Heart left ventricle (tissue), 16 donors: ENCODE measurements at regions not wholly inside any gene's neighbourhood (a gene's known extent, or its start where the extent isn't known, plus 50 kb on each side); places are given as distances from the start of the nearest gene placed in this dataset.

Experiments
- ATAC-seq, 4 donors: fragments of 200-7000 bp; cut with Tn5 transposase; one replicate each; pipeline ENCODE4 v1.9.1; 2020 to 2022; ENCODE audit warnings: moderate library complexity in 4 of 4, mild to moderate bottlenecking in 3 of 4, moderate number of reproducible peaks in 1 of 4
- DNase-seq, 5 donors: peaks; one replicate each; pipeline ENCODE4 v3.0.0-alpha.2; 2020
- H3K27ac ChIP-seq, 12 donors: fragments of 200-600 bp; sonication (generic) in 4 of 12; one replicate each; pipeline versions ENCODE4 v1.5.0 to v1.8.0; 2016 to 2022; ENCODE audit warnings: mild to moderate bottlenecking in 2 of 12
- H3K27me3 ChIP-seq, 9 donors: fragments of 200-600 bp; sonication (generic) in 2 of 9; one replicate each; pipeline versions ENCODE4 v1.5.1 to v1.8.0; 2016 to 2022; ENCODE audit warnings: mild to moderate bottlenecking in 3 of 9
- H3K36me3 ChIP-seq, 9 donors: fragments of 200-600 bp; sonication (generic) in 2 of 9; one replicate each; pipeline versions ENCODE4 v1.5.0 to v1.8.0; 2018 to 2022; ENCODE audit warnings: mild to moderate bottlenecking in 2 of 9
- H3K4me1 ChIP-seq, 12 donors: fragments of 200-600 bp; sonication (generic) in 4 of 12; one replicate each; pipeline versions ENCODE4 v1.5.0 to v1.8.0; 2016 to 2022; ENCODE audit warnings: mild to moderate bottlenecking in 3 of 12
- H3K4me3 ChIP-seq, 12 donors: fragments of 200-600 bp; sonication (generic) in 4 of 12; one replicate each; pipeline versions ENCODE4 v1.5.0 to v1.8.0; 2017 to 2022; ENCODE audit warnings: mild to moderate bottlenecking in 9 of 12, moderate library complexity in 4 of 12
- H3K9me3 ChIP-seq, 12 donors: fragments of 200-600 bp; sonication (generic) in 4 of 12; one replicate each; pipeline versions ENCODE4 v1.5.0 to v1.8.0; 2016 to 2022; ENCODE audit warnings: mild to moderate bottlenecking in 1 of 12
- POLR2A ChIP-seq, 2 donors: fragments of 450-650 bp; IDR thresholded peaks; one replicate each; pipeline ENCODE4 v1.6.1; 2017; ENCODE audit warnings: antibody characterized with exemption in 2 of 2, mild to moderate bottlenecking in 2 of 2, moderate library complexity in 2 of 2
- WGBS, 4 donors: extraction: QIAGEN DNeasy Blood & Tissue Kit in 2 of 4; methylation state at CpG; one replicate each; pipeline versions ENCODE4 v1.1.5 to v1.1.7; 2013 to 2018; 5-methylcytosine and 5-hydroxymethylcytosine counted together
- intact Hi-C, 10 donors: fragments of 100-400 bp; cut with DNase I; formaldehyde crosslinking; loops; one replicate each; pipeline versions ENCODE4 v1.11.1 to v1.14.2; 2022
- TF ChIP-seq, protein P1 (sequence below), 12 donors: fragments of 200-600 bp; sonication (generic) in 4 of 12; IDR thresholded peaks; one replicate each; pipeline versions ENCODE4 v1.5.0 to v1.8.0; 2018 to 2022; ENCODE audit warnings: antibody characterized with exemption in 12 of 12, mild to moderate bottlenecking in 5 of 12
- donor health status: ischemic (EF 13 %, LVEDD 7.1; RV severe dilation, severe dysfunction).
- donor health status: healthy with polysubstance abuse.
- donor health status: DM: no; HTN: yes; CAD: no.
- donor health status: DM: no; HTN: no; CAD: no.
- donor health status: ischemic (EF 25% LVEDD 6.9; RV normal size, moderate dysfunction).
- donor health status: ischemic (EF 25% LVEDD 5.7; RV mildly dilated, moderate dysfunction).
- donor health status: healthy.
- donor health status: DM: yes; HTN: yes; CAD: no.
- donor health status: ischemic (EF 35%, LVEDD 5.7; RV mildly dilated, moderate dysfunction).
- donor health status: nonischemic (EF 11% LVEDD 7.7; RV severe dilation, severe dysfunction).
- donor health status: DM: yes; HTN: yes; CAD: no.
- donor health status: PGD.
- donor health status: ischemic (EF 29% LVEDD 5.4; RV normal size, mild dysfunction).
- donor health status: nonischemic (EF 23%, LVEDD 6.1; RV moderate dilation, normal function).

DNA sequence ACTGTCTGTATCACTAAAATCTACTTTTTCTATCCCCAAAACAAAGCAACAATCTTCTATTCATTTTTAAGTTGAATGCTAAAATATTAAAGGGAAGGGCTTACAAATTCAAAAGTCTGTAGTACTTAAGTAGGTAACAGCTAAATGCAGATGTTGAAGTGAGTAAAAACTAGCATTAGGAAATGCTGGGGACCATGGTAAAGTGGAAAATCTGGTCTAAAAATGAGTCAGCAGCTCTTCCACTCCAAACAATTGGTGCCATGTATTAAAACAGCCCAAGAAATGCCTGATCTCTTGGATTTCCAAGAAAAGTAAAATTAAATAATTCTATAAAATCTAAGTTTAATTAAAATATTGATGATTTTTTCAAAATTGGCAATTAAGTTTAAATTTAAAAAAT, 73.3 kb upstream of the PPP3CA start:
- Histone ChIP-seq H3K4me1 (peaks cover 0 to 17% (median 0%) of the 10 kb centered on the region in 12 donors), H3K27ac (no peak overlapping the region), H3K27me3 (no peaks in the 10 kb centered on the region), H3K9me3 (peaks cover 0 to 7% (median 0%) of the 10 kb centered on the region in 12 donors), H3K36me3 (no peaks in the 10 kb centered on the region), H3K4me3 (no peak overlapping the region)
- ATAC-seq = no peak
- intact Hi-C loops = no loop called here
- TF ChIP-seq POLR2A (IDR thresholded peaks at IDR 0.05) = no peak
- TF ChIP-seq, protein P1, sequence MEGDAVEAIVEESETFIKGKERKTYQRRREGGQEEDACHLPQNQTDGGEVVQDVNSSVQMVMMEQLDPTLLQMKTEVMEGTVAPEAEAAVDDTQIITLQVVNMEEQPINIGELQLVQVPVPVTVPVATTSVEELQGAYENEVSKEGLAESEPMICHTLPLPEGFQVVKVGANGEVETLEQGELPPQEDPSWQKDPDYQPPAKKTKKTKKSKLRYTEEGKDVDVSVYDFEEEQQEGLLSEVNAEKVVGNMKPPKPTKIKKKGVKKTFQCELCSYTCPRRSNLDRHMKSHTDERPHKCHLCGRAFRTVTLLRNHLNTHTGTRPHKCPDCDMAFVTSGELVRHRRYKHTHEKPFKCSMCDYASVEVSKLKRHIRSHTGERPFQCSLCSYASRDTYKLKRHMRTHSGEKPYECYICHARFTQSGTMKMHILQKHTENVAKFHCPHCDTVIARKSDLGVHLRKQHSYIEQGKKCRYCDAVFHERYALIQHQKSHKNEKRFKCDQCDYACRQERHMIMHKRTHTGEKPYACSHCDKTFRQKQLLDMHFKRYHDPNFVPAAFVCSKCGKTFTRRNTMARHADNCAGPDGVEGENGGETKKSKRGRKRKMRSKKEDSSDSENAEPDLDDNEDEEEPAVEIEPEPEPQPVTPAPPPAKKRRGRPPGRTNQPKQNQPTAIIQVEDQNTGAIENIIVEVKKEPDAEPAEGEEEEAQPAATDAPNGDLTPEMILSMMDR (IDR thresholded peaks at IDR 0.05) = no peak
- no peak for DNase-seq

DNA sequence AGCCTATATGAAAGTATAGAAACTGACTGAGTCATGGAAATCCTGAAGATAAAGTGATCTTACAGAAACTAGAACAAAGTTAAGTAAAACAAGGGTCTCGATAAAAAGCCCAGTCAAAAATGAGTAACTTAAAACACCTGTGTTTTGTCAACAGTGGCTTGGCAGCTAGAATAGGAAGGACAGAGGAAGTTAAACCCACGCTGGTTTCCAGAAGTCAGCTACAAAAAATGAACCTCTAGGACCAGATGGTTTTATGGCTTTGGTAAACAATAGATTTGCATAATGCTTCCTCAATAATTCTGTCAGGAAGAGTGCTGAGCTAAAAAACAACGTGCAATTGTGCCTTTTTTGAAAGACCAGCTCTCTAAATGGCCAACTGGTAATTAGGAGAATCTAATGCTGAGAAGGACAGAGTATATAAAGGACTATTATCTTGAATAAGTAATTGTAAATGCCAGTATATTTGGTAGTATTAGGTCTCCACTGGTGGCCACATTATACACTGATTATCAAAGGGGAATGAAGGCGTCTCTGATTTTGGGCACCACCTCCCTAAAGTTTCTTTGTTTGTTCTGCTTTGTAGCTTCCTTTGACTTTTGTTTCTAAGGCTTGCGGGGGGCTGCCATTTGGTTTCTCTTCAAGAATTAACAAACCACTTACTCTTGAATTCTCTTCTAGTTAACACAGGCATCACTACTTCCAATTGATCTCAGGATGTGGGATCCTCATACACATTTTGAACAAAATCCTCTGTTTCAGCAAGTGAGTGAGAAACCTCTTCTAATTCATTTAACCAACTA, 72.2 kb upstream of the PPP3CA start:
- Histone ChIP-seq H3K4me3 (no peak overlapping the region), H3K27ac (peak overlapping the region in 3 of 12 donors; percentile 4 to 60 (median 36)), H3K4me1 (peaks cover 0 to 18% (median 0%) of the 10 kb centered on the region in 12 donors), H3K9me3 (peaks cover 0 to 7% (median 0%) of the 10 kb centered on the region in 12 donors), H3K27me3 (no peaks in the 10 kb centered on the region), H3K36me3 (no peaks in the 10 kb centered on the region)
- TF ChIP-seq, protein P1 (IDR thresholded peaks at IDR 0.05) = no peak
- TF ChIP-seq POLR2A (IDR thresholded peaks at IDR 0.05) = no peak
- DNase-seq = no peak
- ATAC-seq = peak in 3 of 4 donors; percentile 33 to 86 (median 53)
- intact Hi-C loops = loop anchor here in 1 of 10 donors (10.0 kb wide), 1 partner anchor 245 kb away; no protein-coding TSS in a partner anchor
- 33 to 40% (median 35%) methylated on average over 5 of the region's 5 CpGs for WGBS, 4 donors

DNA sequence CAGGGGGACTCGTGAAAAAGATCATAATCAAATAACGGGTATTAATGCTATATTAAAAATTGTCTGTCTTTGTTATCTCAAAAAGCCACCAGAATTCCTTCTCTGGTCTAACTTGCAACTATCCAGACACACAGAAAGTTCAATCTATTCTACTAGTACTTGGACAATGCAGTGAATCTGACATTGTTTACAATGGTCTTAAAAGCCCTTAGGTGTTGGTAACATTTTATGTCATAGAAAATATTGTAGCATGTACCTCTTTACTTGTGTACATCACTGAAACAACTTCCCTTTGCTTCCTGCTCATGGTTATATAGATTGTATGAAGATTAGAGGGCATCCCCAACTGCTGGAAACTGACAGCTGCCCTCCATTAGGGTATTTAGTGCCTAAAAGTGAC, 71.1 kb upstream of the PPP3CA start:
- Histone ChIP-seq H3K9me3 (peaks cover 0 to 2% (median 0%) of the 10 kb centered on the region in 12 donors), H3K4me1 (peaks cover 0 to 24% (median 0%) of the 10 kb centered on the region in 12 donors), H3K36me3 (no peaks in the 10 kb centered on the region), H3K27ac (no peak overlapping the region), H3K4me3 (no peak overlapping the region), H3K27me3 (no peaks in the 10 kb centered on the region)
- intact Hi-C loops = loop anchor here in 1 of 10 donors (10.0 kb wide), 1 partner anchor 244 kb away; no protein-coding TSS in a partner anchor
- WGBS, 4 donors = 57 to 74% (median 66%) methylated on average over 2 of the region's 2 CpGs
- DNase-seq = no peak
- ATAC-seq = no peak
- no peak for TF ChIP-seq POLR2A (IDR thresholded peaks at IDR 0.05)
- TF ChIP-seq, protein P1 (IDR thresholded peaks at IDR 0.05) = no peak

DNA sequence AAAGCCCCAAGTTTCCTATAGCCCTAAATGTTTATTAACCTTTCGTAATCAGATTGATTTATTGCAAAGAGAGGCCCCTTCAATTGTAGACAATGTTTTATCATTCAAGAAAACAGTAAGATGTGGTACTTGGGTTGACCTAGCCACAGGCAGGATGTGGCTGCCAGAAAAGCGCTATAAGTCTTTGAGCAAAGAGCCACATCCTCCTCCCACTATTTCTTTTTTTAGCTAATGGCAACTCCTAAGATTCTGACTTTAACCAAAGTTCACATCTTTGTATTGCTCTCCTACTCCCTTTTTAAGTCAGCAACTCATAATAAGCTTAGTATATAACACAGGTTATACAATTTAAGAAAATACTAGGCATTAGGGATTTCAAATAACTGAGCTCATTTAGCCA, 70.7 kb upstream of the PPP3CA start:
- Histone ChIP-seq H3K4me3 (no peak overlapping the region), H3K27me3 (no peaks in the 10 kb centered on the region), H3K4me1 (peaks cover 0 to 24% (median 0%) of the 10 kb centered on the region in 12 donors), H3K27ac (no peak overlapping the region), H3K9me3 (peaks cover 0 to 4% (median 0%) of the 10 kb centered on the region in 12 donors), H3K36me3 (no peaks in the 10 kb centered on the region)
- intact Hi-C loops = loop anchor here in 1 of 10 donors (10.0 kb wide), 1 partner anchor 243 kb away; no protein-coding TSS in a partner anchor
- WGBS, 4 donors = 66 to 79% (median 68%) methylated on average over 2 of the region's 2 CpGs
- no peak for ATAC-seq
- DNase-seq = no peak
- TF ChIP-seq, protein P1 (IDR thresholded peaks at IDR 0.05) = no peak
- TF ChIP-seq POLR2A (IDR thresholded peaks at IDR 0.05) = no peak
